ENCODE measurements at regions not wholly inside any gene's neighbourhood (a gene's known extent, or its start where the extent isn't known, plus 50 kb on each side); places are given as distances from the start of the nearest gene placed in this dataset.
A peak's percentile ranks its signal among the peaks of the same experiment; 100 is the strongest.

GRCh38 chr12:93134893-93135285 is 205.8 kb upstream of the EEA1 start:
- H3K36me3 ChIP-seq, result no peaks in the 10 kb centered on the region
- no peak overlapping the region for H3K4me3 ChIP-seq
- peak overlapping the region; percentile 45 to 74 (median 65) for H3K27ac ChIP-seq (replicated peaks in 1 of 4)
- no peak for TF ChIP-seq POLR2AphosphoS5 (IDR thresholded peaks at IDR 0.05)
- TF ChIP-seq EP300 (IDR thresholded peaks at IDR 0.05), result no peak
- no peak for TF ChIP-seq CTCF (IDR thresholded peaks at IDR 0.05)
- no peak for TF ChIP-seq POLR2A (IDR thresholded peaks at IDR 0.05; ENCODE audit: low read depth)
- H3K27me3 ChIP-seq, result no peaks in the 10 kb centered on the region
- H3K9me3 ChIP-seq, result no peaks in the 10 kb centered on the region
- DNase-seq (ENCODE audit: extremely low spot score), result no peak
- H3K4me1 ChIP-seq, result peaks cover 15 to 54% (median 30%) of the 10 kb centered on the region in 4 donors
- intact Hi-C loops (cut with DNase I), result no loop called here
- 75% methylated on average over 3 of the region's 3 CpGs for WGBS

GRCh38 chr12:93135286-93136239 is 206.5 kb upstream of the EEA1 start:
- H3K36me3 ChIP-seq, result no peaks in the 10 kb centered on the region
- no peaks in the 10 kb centered on the region for H3K9me3 ChIP-seq
- intact Hi-C loops (cut with DNase I), result no loop called here
- no peak for DNase-seq (ENCODE audit: extremely low spot score)
- 72% methylated on average over 6 of the region's 6 CpGs for WGBS
- peak overlapping the region; percentile 45 to 74 (median 65) for H3K27ac ChIP-seq (replicated peaks in 1 of 4)
- peaks cover 15 to 54% (median 29%) of the 10 kb centered on the region in 4 donors for H3K4me1 ChIP-seq
- H3K4me3 ChIP-seq, result no peak overlapping the region
- H3K27me3 ChIP-seq, result no peaks in the 10 kb centered on the region
- TF ChIP-seq POLR2AphosphoS5 (IDR thresholded peaks at IDR 0.05) (no peak), EP300 (IDR thresholded peaks at IDR 0.05) (no peak), CTCF (IDR thresholded peaks at IDR 0.05) (no peak), POLR2A (IDR thresholded peaks at IDR 0.05; ENCODE audit: low read depth) (no peak)

GRCh38 chr12:93136253-93137055 is 207.4 kb upstream of the EEA1 start:
- DNase-seq (ENCODE audit: extremely low spot score), result no peak
- intact Hi-C loops (cut with DNase I), result no loop called here
- Histone ChIP-seq H3K4me1 (peaks cover 15 to 50% (median 26%) of the 10 kb centered on the region in 4 donors), H3K36me3 (no peaks in the 10 kb centered on the region), H3K27ac (replicated peaks in 1 of 4) (peak overlapping the region; percentile 36 to 74 (median 65)), H3K4me3 (no peak overlapping the region), H3K27me3 (no peaks in the 10 kb centered on the region), H3K9me3 (no peaks in the 10 kb centered on the region)
- TF ChIP-seq CTCF (IDR thresholded peaks at IDR 0.05) (no peak), POLR2AphosphoS5 (IDR thresholded peaks at IDR 0.05) (no peak), POLR2A (IDR thresholded peaks at IDR 0.05; ENCODE audit: low read depth) (no peak), EP300 (IDR thresholded peaks at IDR 0.05) (no peak)
- WGBS, result 90% methylated on average over 6 of the region's 6 CpGs

GRCh38 chr12:93137656-93138612 is 208.8 kb upstream of the EEA1 start:
- Histone ChIP-seq H3K36me3 (no peaks in the 10 kb centered on the region), H3K27ac (replicated peaks in 1 of 4) (peak overlapping the region; percentile 36 to 74 (median 65)), H3K27me3 (no peaks in the 10 kb centered on the region), H3K9me3 (no peaks in the 10 kb centered on the region), H3K4me3 (no peak overlapping the region), H3K4me1 (peaks cover 15 to 43% (median 22%) of the 10 kb centered on the region in 4 donors)
- no peak for TF ChIP-seq POLR2A (IDR thresholded peaks at IDR 0.05; ENCODE audit: low read depth)
- peak in 1 of 2 donors; percentile 30 for TF ChIP-seq POLR2AphosphoS5 (IDR thresholded peaks at IDR 0.05)
- TF ChIP-seq EP300 (IDR thresholded peaks at IDR 0.05), result no peak
- intact Hi-C loops (cut with DNase I), result no loop called here
- 58% methylated on average over 6 of the region's 6 CpGs for WGBS
- DNase-seq (ENCODE audit: extremely low spot score), result no peak

Measured in esophagus muscularis mucosa (tissue), 4 donors.